GM18873 (cell line): ENCODE measurements at regions not wholly inside any gene's neighbourhood (a gene's known extent, or its start where the extent isn't known, plus 50 kb on each side); places are given as distances from the start of the nearest gene placed in this dataset.

ENCODE experiments used
- ATAC-seq: cut with Tn5 transposase; IDR thresholded peaks from one replicate; pipeline ENCODE4 v1.9.1; 2021; ENCODE audit warnings: mild to moderate bottlenecking, moderate library complexity, moderate number of reproducible peaks; ENCODE audit not compliant: unreplicated experiment, low FRiP score

- no peak for ATAC-seq
These were observed 894.7 kb downstream of the TMEM182 start for GRCh38 chr2:103656558-103656957.

GRCh38 chr2:103660519-103660918 lies 898.7 kb downstream of the TMEM182 start:
- ATAC-seq = no peak

DNA sequence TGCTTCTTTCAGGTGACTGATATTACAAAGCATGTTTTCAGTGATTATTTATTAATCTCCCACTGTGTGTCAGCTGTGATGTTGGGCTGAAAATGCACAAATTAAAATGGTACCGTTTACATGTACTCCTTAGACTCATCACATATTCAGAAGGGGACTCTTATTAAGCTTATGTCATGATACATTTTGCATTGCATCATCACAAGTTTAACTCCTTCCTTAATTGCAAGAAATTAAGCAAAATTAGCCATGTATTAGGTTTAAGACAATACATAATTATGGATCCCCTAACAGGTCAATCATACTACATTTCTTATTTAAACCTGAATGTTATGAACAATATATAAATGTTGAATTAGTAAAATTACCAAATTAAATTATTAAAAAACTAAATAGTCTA lies 899.1 kb downstream of the TMEM182 start:
- ATAC-seq = no peak

DNA sequence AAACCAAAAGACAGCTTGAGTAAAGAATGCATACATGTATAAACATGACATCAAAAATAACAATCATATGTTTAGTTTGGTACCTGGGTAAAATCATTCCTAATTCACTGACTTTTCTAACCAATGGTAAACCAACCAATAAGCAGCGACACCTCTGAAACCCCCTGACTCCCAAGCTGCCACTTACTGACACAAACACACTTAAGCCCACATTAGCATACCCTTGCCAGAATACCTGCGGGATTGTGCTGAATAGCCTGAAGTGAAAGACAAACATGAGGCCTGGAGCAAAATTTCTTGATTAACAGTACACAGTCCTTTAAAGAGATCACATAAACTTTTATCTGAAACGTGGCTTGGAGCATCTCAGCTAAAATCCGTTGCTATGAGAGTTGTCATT lies 902.9 kb downstream of the TMEM182 start:
- no peak for ATAC-seq

DNA sequence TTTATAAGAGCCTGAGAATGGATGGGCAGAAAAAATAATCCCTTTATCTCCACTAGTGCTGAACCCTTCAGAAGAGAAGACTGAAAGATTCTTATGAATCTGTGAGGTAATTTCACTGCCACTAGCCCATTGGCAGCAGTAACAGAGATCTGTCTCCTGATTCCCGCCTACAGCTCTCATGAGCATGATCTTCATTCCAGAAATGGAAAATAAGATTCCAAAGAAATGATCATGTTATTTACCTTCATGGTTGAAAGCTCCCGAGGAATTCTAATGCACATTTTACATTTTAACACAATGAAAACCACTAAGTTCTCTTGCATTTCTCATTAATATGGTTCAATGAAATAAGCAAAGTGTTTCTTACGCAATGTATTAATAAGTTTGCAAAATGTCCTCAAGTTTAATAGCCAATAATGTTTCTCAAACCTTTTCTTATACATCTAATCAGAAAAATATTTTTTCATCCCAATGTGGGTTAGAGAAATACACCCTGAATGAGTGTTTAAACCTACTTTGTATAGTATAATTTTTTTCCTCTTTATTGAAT lies 905.6 kb downstream of the TMEM182 start:
- no peak for ATAC-seq

DNA sequence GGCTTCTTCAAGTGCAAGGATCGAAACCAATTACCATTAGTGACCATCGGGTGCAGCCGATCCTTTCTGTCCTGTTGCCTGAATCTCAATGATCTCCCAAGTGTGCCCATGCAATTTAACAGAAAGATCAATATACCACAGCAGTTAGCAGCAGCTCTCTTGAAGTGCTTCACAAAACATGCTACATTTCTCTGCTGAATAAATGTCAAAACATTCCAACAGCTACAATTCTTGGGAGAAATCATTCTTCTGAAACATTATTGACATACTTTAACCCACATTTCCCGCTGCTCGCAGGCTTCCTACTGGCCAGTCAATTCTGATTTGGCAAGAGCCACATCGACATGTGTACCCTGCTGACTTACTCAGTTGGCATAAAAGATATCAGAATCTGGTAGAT lies 907.7 kb downstream of the TMEM182 start:
- ATAC-seq = no peak
